ENCODE measurements at regions not wholly inside any gene's neighbourhood (a gene's known extent, or its start where the extent isn't known, plus 50 kb on each side); places are given as distances from the start of the nearest gene placed in this dataset.

- TF ChIP-seq CTCF (IDR thresholded peaks at IDR 0.05; ENCODE audit: low read depth, low read length, poor library complexity, severe bottlenecking): no peak
- TF ChIP-seq EZH2phosphoT487 (IDR thresholded peaks at IDR 0.05; ENCODE audit: borderline replicate concordance, low read length): no peak
These were observed 498.8 kb upstream of the LMO3 start for GRCh38 chr12:17104801-17105200.
